Embryonic facial prominence (tissue), 1 donor: ENCODE measurements at regions not wholly inside any gene's neighbourhood (a gene's known extent, or its start where the extent isn't known, plus 50 kb on each side); places are given as distances from the start of the nearest gene placed in this dataset.

ENCODE experiments used
- DNase-seq: peaks from one replicate; pipeline ENCODE4 v3.0.0-alpha.2; 2016; ENCODE audit errors: extremely low spot score

- no peak for DNase-seq
Observed at GRCh38 chr5:18037718-18038117, 403.5 kb downstream of the TAF11L14 start.

- DNase-seq: no peak
Observed at GRCh38 chr5:18043344-18043743, 409.1 kb downstream of the TAF11L14 start.

GRCh38 chr5:18048449-18048848 lies 414.2 kb downstream of the TAF11L14 start:
- no peak for DNase-seq

- no peak for DNase-seq
Observed at GRCh38 chr5:18050345-18050744, 416.1 kb downstream of the TAF11L14 start.

- DNase-seq: no peak
Observed at GRCh38 chr5:18050776-18051175, 416.5 kb downstream of the TAF11L14 start.

- DNase-seq: no peak
Observed at GRCh38 chr5:18051953-18052352, 417.7 kb downstream of the TAF11L14 start.

GRCh38 chr5:18052569-18052968 lies 418.3 kb downstream of the TAF11L14 start:
- DNase-seq: no peak

- DNase-seq: no peak
Observed at GRCh38 chr5:18057725-18058124, 423.5 kb downstream of the TAF11L14 start.

GRCh38 chr5:18067615-18068014 lies 433.4 kb downstream of the TAF11L14 start:
- no peak for DNase-seq

- no peak for DNase-seq
Observed at GRCh38 chr5:18068826-18069225, 434.6 kb downstream of the TAF11L14 start.

GRCh38 chr5:18069790-18070189 lies 435.5 kb downstream of the TAF11L14 start:
- no peak for DNase-seq

GRCh38 chr5:18072600-18072999 lies 438.3 kb downstream of the TAF11L14 start:
- no peak for DNase-seq

- no peak for DNase-seq
Observed at GRCh38 chr5:18074961-18075360, 440.7 kb downstream of the TAF11L14 start.

GRCh38 chr5:18078157-18078556 lies 443.9 kb downstream of the TAF11L14 start:
- DNase-seq: no peak

- no peak for DNase-seq
Observed at GRCh38 chr5:18079831-18080230, 445.6 kb downstream of the TAF11L14 start.

GRCh38 chr5:18088020-18088579 lies 453.8 kb downstream of the TAF11L14 start:
- DNase-seq: no peak

GRCh38 chr5:18090177-18090576 lies 455.9 kb downstream of the TAF11L14 start:
- DNase-seq: no peak

GRCh38 chr5:18091142-18091541 lies 456.9 kb downstream of the TAF11L14 start:
- no peak for DNase-seq

GRCh38 chr5:18091758-18092157 lies 457.5 kb downstream of the TAF11L14 start:
- DNase-seq: no peak

GRCh38 chr5:18095061-18095460 lies 460.8 kb downstream of the TAF11L14 start:
- DNase-seq: no peak

- DNase-seq: no peak
Observed at GRCh38 chr5:18097817-18098216, 463.6 kb downstream of the TAF11L14 start.

GRCh38 chr5:18098691-18099090 lies 464.4 kb downstream of the TAF11L14 start:
- DNase-seq: no peak

- no peak for DNase-seq
Observed at GRCh38 chr5:18099261-18099660, 465.0 kb downstream of the TAF11L14 start.

- DNase-seq: no peak
Observed at GRCh38 chr5:18101532-18101931, 467.3 kb downstream of the TAF11L14 start.
